DOHH2 (cell line): ENCODE measurements at regions not wholly inside any gene's neighbourhood (a gene's known extent, or its start where the extent isn't known, plus 50 kb on each side); places are given as distances from the start of the nearest gene placed in this dataset.

Experiments used
- H3F3A ChIP-seq: fragments of 200-600 bp; sonication (generic), shearing (Covaris generic); 2 replicates; pipeline ENCODE4 v1.6.0; 2016; ENCODE audit warnings: antibody characterized with exemption, mild to moderate bottlenecking; ENCODE audit not compliant: control insufficient read depth, insufficient read depth
- H3K27ac ChIP-seq: fragments of 200-600 bp; sonication (generic); 2 replicates; pipeline ENCODE4 v1.5.1; 2014; ENCODE audit warnings: low read depth, mild to moderate bottlenecking, low read length, moderate library complexity
- H3K27me3 ChIP-seq: fragments of 200-600 bp; sonication (generic); 2 replicates; pipeline ENCODE4 v1.6.1; 2014; ENCODE audit warnings: mild to moderate bottlenecking, low read length, mixed read lengths; ENCODE audit not compliant: control insufficient read depth
- H3K36me3 ChIP-seq: fragments of 200-600 bp; sonication (generic); 2 replicates; pipeline ENCODE4 v1.6.1; 2014; ENCODE audit warnings: mild to moderate bottlenecking, low read length, moderate library complexity, mixed read lengths; ENCODE audit not compliant: control insufficient read depth
- H3K4me1 ChIP-seq: fragments of 200-600 bp; sonication (generic); 2 replicates; pipeline ENCODE4 v1.6.1; 2014; ENCODE audit warnings: mild to moderate bottlenecking, low read length, mixed read lengths; ENCODE audit not compliant: control insufficient read depth
- H3K4me2 ChIP-seq: fragments of 200-600 bp; sonication (generic); 2 replicates; pipeline ENCODE4 v1.6.0; 2014; ENCODE audit warnings: mild to moderate bottlenecking, low read length, moderate library complexity
- H3K4me3 ChIP-seq: fragments of 200-600 bp; sonication (generic); 2 replicates; pipeline ENCODE4 v1.5.1; 2014; ENCODE audit warnings: mild to moderate bottlenecking, low read length, mixed read lengths
- H3K79me2 ChIP-seq: fragments of 200-600 bp; sonication (generic); 2 replicates; pipeline ENCODE4 v1.6.1; 2014; ENCODE audit warnings: mild to moderate bottlenecking, low read length, mixed read lengths; ENCODE audit not compliant: control insufficient read depth
- H3K9me2 ChIP-seq: fragments of 200-600 bp; sonication (generic); replicated peaks from 2 replicates; pipeline ENCODE4 v1.6.1; 2014; ENCODE audit warnings: mild to moderate bottlenecking, low read length, mixed read lengths; ENCODE audit not compliant: control insufficient read depth
- H3K9me3 ChIP-seq: fragments of 200-600 bp; sonication (generic); 2 replicates; pipeline ENCODE4 v1.6.1; 2014; ENCODE audit warnings: antibody characterized with exemption, low read length, mixed read lengths; ENCODE audit not compliant: control insufficient read depth, insufficient read depth
- H4K20me1 ChIP-seq: fragments of 200-600 bp; sonication (generic); 2 replicates; pipeline ENCODE4 v1.6.0; 2014; ENCODE audit warnings: low read depth, mild to moderate bottlenecking, antibody characterized with exemption, low read length, moderate library complexity; ENCODE audit not compliant: control insufficient read depth, insufficient read depth
- CTCF ChIP-seq: fragments of 200-600 bp; sonication (generic); IDR thresholded peaks from one replicate; pipeline ENCODE4 v1.5.1; 2014; ENCODE audit warnings: antibody characterized with exemption, mild to moderate bottlenecking, low read depth, low read length; ENCODE audit not compliant: poor library complexity, severe bottlenecking
- EZH2phosphoT487 ChIP-seq: fragments of 200-600 bp; sonication (generic); IDR thresholded peaks from 2 replicates; pipeline ENCODE4 v1.6.1; 2017; ENCODE audit warnings: borderline replicate concordance, mild to moderate bottlenecking, antibody characterized with exemption, low read length, moderate library complexity, mixed read lengths

GRCh38 chr20:11155156-11155756 is 481.5 kb upstream of the JAG1 start:
- no peaks in the 10 kb centered on the region for H3K27me3 ChIP-seq
- no peak for TF ChIP-seq CTCF
- TF ChIP-seq EZH2phosphoT487 = no peak
- no peak overlapping the region for H3K27ac ChIP-seq
- no peaks in the 10 kb centered on the region for H3K9me2 ChIP-seq
- H3K79me2 ChIP-seq = no peaks in the 10 kb centered on the region
- H3K9me3 ChIP-seq = no peaks in the 10 kb centered on the region
- H3K4me1 ChIP-seq = no peaks in the 10 kb centered on the region
- H3K36me3 ChIP-seq = no peaks in the 10 kb centered on the region
- no peak overlapping the region for H3K4me2 ChIP-seq
- no peak overlapping the region for H3K4me3 ChIP-seq
- H4K20me1 ChIP-seq = no peaks in the 10 kb centered on the region
- H3F3A ChIP-seq = no peaks in the 10 kb centered on the region

- no peaks in the 10 kb centered on the region; the same call in 1 of the 2 replicates for H3K9me2 ChIP-seq
- H4K20me1 ChIP-seq = no peaks in the 10 kb centered on the region
- H3K27ac ChIP-seq = no peak overlapping the region
- TF ChIP-seq EZH2phosphoT487 = no peak
- TF ChIP-seq CTCF = no peak
- H3K4me1 ChIP-seq = no peaks in the 10 kb centered on the region
- H3K4me2 ChIP-seq = no peak overlapping the region
- H3F3A ChIP-seq = no peaks in the 10 kb centered on the region
- H3K36me3 ChIP-seq = no peaks in the 10 kb centered on the region
- no peaks in the 10 kb centered on the region for H3K79me2 ChIP-seq
- no peaks in the 10 kb centered on the region for H3K9me3 ChIP-seq
- no peaks in the 10 kb centered on the region for H3K27me3 ChIP-seq
- H3K4me3 ChIP-seq = no peak overlapping the region
Observed at GRCh38 chr20:11156922-11157321, 483.1 kb upstream of the JAG1 start.

DNA sequence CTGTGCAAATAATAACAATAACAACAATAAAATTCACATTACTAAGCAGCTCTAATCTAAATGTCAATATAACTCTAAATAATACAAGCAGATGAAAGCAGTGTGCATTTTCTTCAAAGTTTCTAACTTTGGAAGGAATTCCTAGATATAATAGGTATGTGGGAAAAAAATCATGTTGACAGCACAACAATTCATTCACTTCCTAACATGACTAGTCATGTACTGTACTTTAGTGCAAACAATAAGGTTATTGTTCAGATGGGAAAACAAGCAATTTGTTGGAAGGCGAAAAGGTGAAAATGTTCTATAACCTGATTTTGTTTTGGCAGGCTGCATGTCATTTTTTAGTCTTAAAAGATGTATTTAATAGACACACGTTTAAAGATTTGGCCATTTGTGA is 484.3 kb upstream of the JAG1 start:
- Histone ChIP-seq H3K4me2 (no peak overlapping the region), H3K4me1 (no peaks in the 10 kb centered on the region), H3K4me3 (no peak overlapping the region), H3K9me3 (no peaks in the 10 kb centered on the region), H4K20me1 (no peaks in the 10 kb centered on the region), H3K79me2 (no peaks in the 10 kb centered on the region), H3F3A (no peaks in the 10 kb centered on the region), H3K27me3 (no peaks in the 10 kb centered on the region), H3K27ac (no peak overlapping the region), H3K36me3 (no peaks in the 10 kb centered on the region), H3K9me2 (no peaks in the 10 kb centered on the region; the same call in 1 of the 2 replicates)
- TF ChIP-seq EZH2phosphoT487 (no peak), CTCF (no peak)
